ENCODE measurements at regions not wholly inside any gene's neighbourhood (a gene's known extent, or its start where the extent isn't known, plus 50 kb on each side); places are given as distances from the start of the nearest gene placed in this dataset.

DNA sequence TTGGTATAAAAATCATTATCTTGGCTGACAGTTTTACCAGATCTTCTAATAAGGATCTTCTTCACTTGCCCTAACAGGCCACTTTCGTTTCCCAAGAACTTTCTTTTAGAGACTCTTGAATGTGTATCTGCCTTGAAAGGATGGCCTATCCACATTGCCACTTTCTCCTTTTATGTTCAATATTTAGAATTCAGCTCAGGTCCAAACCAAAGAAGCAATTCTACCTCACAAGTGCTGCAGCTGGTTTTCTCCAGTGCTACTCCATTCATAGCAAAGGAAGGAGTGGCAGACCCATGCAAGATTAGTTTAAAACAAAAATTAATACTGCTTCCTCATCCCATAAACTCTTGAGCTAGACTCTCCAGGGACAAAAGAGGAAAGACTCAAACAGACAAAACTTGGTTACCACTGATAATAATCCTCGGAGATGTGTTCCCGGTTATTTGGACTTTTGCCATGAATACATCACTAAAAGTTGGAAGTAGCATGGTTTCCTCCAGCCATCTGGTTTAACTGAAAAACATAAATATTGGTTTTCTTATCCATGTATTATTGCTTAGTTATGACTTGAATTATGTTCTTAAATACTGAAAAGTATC lies 401.8 kb downstream of the PABPC4L start:
- Mint-ChIP-seq H3K27me3 (ENCODE audit: low read depth) (no peaks in the 10 kb centered on the region), H3K4me1 (peaks cover 22% of the 10 kb centered on the region), H3K27ac (peak overlapping the region; percentile 29; the same call in 1 of the 2 replicates), H3K36me3 (no peaks in the 10 kb centered on the region), H3K9me3 (no peaks in the 10 kb centered on the region), H3K4me3 (no peak overlapping the region)
- POLR2A ChIA-PET: no interaction called here
- TF ChIP-seq, protein P1, sequence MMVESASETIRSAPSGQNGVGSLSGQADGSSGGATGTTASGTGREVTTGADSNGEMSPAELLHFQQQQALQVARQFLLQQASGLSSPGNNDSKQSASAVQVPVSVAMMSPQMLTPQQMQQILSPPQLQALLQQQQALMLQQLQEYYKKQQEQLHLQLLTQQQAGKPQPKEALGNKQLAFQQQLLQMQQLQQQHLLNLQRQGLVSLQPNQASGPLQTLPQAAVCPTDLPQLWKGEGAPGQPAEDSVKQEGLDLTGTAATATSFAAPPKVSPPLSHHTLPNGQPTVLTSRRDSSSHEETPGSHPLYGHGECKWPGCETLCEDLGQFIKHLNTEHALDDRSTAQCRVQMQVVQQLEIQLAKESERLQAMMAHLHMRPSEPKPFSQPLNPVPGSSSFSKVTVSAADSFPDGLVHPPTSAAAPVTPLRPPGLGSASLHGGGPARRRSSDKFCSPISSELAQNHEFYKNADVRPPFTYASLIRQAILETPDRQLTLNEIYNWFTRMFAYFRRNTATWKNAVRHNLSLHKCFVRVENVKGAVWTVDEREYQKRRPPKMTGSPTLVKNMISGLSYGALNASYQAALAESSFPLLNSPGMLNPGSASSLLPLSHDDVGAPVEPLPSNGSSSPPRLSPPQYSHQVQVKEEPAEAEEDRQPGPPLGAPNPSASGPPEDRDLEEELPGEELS (CRISPR knock-in tag; IDR thresholded peaks at IDR 0.05): no peak
- TF ChIP-seq KAT7 (CRISPR knock-in tag; IDR thresholded peaks at IDR 0.05; ENCODE audit: borderline replicate concordance) (no peak), MXD4 (CRISPR knock-in tag; IDR thresholded peaks at IDR 0.05; ENCODE audit: borderline replicate concordance) (no peak), ZNF317 (CRISPR knock-in tag; IDR thresholded peaks at IDR 0.05; ENCODE audit: borderline replicate concordance, low read depth) (no peak), SOX15 (CRISPR knock-in tag; IDR thresholded peaks at IDR 0.05) (no peak), ZNF416 (CRISPR knock-in tag; IDR thresholded peaks at IDR 0.05) (no peak), ATF1 (CRISPR knock-in tag; IDR thresholded peaks at IDR 0.05) (no peak), GABPB1 (CRISPR knock-in tag; IDR thresholded peaks at IDR 0.05) (no peak), HMGA2 (CRISPR knock-in tag; IDR thresholded peaks at IDR 0.05) (no peak), ZNF121 (CRISPR knock-in tag; IDR thresholded peaks at IDR 0.05) (no peak), TCF7 (CRISPR knock-in tag; IDR thresholded peaks at IDR 0.05; ENCODE audit: low read depth) (no peak), ETV6 (CRISPR knock-in tag; IDR thresholded peaks at IDR 0.05) (no peak)
- TF ChIP-seq, protein P2, sequence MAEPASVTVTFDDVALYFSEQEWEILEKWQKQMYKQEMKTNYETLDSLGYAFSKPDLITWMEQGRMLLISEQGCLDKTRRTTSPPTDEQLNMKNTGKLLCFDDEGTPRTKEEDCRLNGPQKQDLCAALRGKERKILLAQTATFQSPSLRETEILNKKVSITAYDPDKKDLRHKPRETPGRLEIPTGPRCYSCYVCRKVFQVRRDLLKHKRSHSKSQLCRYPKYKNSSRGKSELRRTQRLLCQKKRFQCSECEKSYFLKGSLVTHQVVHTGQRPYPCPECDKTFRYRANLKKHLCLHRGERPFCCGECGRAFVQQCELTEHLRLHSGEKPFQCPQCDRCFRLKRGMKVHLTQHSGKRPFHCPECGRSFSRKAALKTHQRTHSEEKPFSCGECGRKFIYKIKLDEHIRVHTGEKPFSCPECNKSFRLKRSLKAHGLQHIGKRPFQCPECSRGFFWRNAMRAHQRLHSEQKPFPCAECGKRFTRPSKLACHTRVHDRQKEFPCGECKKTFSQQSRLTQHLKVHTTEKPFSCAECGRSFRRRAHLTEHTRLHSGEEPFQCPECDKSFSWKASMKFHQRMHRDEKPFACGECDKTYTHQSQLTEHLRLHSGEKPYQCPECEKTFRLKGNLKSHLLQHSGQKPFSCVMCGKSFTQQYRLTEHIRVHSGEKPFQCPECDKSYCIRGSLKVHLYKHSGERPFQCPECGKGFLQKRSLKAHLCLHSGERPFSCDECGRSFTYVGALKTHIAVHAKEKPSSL (CRISPR knock-in tag; conservative IDR thresholded peaks at IDR 0.05): no peak
- TF ChIP-seq, protein P3, sequence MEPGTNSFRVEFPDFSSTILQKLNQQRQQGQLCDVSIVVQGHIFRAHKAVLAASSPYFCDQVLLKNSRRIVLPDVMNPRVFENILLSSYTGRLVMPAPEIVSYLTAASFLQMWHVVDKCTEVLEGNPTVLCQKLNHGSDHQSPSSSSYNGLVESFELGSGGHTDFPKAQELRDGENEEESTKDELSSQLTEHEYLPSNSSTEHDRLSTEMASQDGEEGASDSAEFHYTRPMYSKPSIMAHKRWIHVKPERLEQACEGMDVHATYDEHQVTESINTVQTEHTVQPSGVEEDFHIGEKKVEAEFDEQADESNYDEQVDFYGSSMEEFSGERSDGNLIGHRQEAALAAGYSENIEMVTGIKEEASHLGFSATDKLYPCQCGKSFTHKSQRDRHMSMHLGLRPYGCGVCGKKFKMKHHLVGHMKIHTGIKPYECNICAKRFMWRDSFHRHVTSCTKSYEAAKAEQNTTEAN (CRISPR knock-in tag; IDR thresholded peaks at IDR 0.05): no peak
- TF ChIP-seq, protein P4, sequence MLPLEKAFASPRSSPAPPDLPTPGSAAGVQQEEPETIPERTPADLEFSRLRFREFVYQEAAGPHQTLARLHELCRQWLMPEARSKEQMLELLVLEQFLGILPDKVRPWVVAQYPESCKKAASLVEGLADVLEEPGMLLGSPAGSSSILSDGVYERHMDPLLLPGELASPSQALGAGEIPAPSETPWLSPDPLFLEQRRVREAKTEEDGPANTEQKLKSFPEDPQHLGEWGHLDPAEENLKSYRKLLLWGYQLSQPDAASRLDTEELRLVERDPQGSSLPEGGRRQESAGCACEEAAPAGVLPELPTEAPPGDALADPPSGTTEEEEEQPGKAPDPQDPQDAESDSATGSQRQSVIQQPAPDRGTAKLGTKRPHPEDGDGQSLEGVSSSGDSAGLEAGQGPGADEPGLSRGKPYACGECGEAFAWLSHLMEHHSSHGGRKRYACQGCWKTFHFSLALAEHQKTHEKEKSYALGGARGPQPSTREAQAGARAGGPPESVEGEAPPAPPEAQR (CRISPR knock-in tag; IDR thresholded peaks at IDR 0.05): no peak
- TF ChIP-seq, protein P5, sequence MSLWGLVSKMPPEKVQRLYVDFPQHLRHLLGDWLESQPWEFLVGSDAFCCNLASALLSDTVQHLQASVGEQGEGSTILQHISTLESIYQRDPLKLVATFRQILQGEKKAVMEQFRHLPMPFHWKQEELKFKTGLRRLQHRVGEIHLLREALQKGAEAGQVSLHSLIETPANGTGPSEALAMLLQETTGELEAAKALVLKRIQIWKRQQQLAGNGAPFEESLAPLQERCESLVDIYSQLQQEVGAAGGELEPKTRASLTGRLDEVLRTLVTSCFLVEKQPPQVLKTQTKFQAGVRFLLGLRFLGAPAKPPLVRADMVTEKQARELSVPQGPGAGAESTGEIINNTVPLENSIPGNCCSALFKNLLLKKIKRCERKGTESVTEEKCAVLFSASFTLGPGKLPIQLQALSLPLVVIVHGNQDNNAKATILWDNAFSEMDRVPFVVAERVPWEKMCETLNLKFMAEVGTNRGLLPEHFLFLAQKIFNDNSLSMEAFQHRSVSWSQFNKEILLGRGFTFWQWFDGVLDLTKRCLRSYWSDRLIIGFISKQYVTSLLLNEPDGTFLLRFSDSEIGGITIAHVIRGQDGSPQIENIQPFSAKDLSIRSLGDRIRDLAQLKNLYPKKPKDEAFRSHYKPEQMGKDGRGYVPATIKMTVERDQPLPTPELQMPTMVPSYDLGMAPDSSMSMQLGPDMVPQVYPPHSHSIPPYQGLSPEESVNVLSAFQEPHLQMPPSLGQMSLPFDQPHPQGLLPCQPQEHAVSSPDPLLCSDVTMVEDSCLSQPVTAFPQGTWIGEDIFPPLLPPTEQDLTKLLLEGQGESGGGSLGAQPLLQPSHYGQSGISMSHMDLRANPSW (CRISPR knock-in tag; conservative IDR thresholded peaks at IDR 0.05; ENCODE audit: low read depth): no peak
- TF ChIP-seq, protein P6, sequence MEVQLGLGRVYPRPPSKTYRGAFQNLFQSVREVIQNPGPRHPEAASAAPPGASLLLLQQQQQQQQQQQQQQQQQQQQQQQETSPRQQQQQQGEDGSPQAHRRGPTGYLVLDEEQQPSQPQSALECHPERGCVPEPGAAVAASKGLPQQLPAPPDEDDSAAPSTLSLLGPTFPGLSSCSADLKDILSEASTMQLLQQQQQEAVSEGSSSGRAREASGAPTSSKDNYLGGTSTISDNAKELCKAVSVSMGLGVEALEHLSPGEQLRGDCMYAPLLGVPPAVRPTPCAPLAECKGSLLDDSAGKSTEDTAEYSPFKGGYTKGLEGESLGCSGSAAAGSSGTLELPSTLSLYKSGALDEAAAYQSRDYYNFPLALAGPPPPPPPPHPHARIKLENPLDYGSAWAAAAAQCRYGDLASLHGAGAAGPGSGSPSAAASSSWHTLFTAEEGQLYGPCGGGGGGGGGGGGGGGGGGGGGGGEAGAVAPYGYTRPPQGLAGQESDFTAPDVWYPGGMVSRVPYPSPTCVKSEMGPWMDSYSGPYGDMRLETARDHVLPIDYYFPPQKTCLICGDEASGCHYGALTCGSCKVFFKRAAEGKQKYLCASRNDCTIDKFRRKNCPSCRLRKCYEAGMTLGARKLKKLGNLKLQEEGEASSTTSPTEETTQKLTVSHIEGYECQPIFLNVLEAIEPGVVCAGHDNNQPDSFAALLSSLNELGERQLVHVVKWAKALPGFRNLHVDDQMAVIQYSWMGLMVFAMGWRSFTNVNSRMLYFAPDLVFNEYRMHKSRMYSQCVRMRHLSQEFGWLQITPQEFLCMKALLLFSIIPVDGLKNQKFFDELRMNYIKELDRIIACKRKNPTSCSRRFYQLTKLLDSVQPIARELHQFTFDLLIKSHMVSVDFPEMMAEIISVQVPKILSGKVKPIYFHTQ (CRISPR knock-in tag; IDR thresholded peaks at IDR 0.05): no peak
- CTCF ChIA-PET: no interaction called here
- no peak for ATAC-seq
- DNase-seq (ENCODE audit: low spot score): no peak

Measured in WTC11 (cell line).